IgD-negative memory B cell (primary cell): ENCODE measurements at regions not wholly inside any gene's neighbourhood (a gene's known extent, or its start where the extent isn't known, plus 50 kb on each side); places are given as distances from the start of the nearest gene placed in this dataset.

Source experiments
- H3K27ac Mint-ChIP-seq, 3 donors: one replicate each; pipeline ENCODE4 v1.8.0; 2020 to 2022; ENCODE audit warnings: mild to moderate bottlenecking in 3 of 3, mixed read lengths in 3 of 3, moderate library complexity in 1 of 3
- H3K27me3 Mint-ChIP-seq: one replicate; pipeline ENCODE4 v1.8.0; 2021; ENCODE audit warnings: mixed read lengths
- H3K36me3 Mint-ChIP-seq: one replicate; pipeline ENCODE4 v1.8.0; 2020; ENCODE audit warnings: mild to moderate bottlenecking, mixed read lengths
- H3K4me1 Mint-ChIP-seq, 3 donors: one replicate each; pipeline ENCODE4 v1.8.0; 2020 to 2022; ENCODE audit warnings: mixed read lengths in 3 of 3, mild to moderate bottlenecking in 1 of 3
- H3K4me3 Mint-ChIP-seq, 4 donors: one replicate each; pipeline ENCODE4 v1.8.0; 2020 to 2022; ENCODE audit warnings: mild to moderate bottlenecking in 4 of 4, mixed read lengths in 4 of 4, moderate library complexity in 3 of 4
- H3K9me3 Mint-ChIP-seq, 3 donors: one replicate each; pipeline ENCODE4 v1.8.0; 2020 to 2021; ENCODE audit warnings: mixed read lengths in 3 of 3, mild to moderate bottlenecking in 1 of 3

GRCh38 chr17:55648086-55648485 is 74.6 kb downstream of the TMEM100 start:
- no peak overlapping the region for H3K4me3 Mint-ChIP-seq
- H3K27ac Mint-ChIP-seq: no peak overlapping the region
- no peaks in the 10 kb centered on the region for H3K9me3 Mint-ChIP-seq

GRCh38 chr17:55645361-55645760 is 77.3 kb downstream of the TMEM100 start:
- Mint-ChIP-seq H3K4me3 (no peak overlapping the region), H3K27ac (no peak overlapping the region), H3K9me3 (no peaks in the 10 kb centered on the region), H3K36me3 (peaks cover 2% of the 10 kb centered on the region), H3K27me3 (peaks cover 5% of the 10 kb centered on the region), H3K4me1 (peaks cover 0 to 7% (median 0%) of the 10 kb centered on the region in 3 donors)

More at GRCh38 chr17:55648086-55648485, 74.6 kb downstream of the TMEM100 start:
- Mint-ChIP-seq H3K4me1 (peaks cover 0 to 5% (median 0%) of the 10 kb centered on the region in 3 donors), H3K36me3 (peaks cover 2% of the 10 kb centered on the region), H3K27me3 (peaks cover 5% of the 10 kb centered on the region)

DNA sequence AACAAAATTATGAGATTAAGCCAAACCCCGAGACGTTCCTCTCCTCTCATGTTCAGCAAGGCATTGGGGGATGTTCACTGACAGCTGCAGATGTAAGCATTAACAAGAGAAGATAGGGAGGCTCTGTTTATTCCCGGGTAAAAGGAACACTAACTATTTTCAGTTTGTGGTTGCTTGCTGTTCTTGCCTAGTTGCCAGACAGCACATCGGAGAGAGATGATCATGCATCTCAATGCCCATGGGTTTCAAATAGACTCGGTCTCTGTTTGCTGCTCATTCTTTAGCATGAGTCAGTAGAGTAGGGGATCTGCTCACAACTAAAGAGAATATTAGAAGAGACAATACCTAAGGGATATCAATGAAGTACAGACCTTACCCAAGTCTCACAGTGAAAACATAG is 78.3 kb downstream of the TMEM100 start:
- H3K27me3 Mint-ChIP-seq: peaks cover 3% of the 10 kb centered on the region
- no peak overlapping the region for H3K4me3 Mint-ChIP-seq
- H3K36me3 Mint-ChIP-seq: peaks cover 2% of the 10 kb centered on the region
- no peaks in the 10 kb centered on the region for H3K9me3 Mint-ChIP-seq
- peaks cover 0 to 7% (median 4%) of the 10 kb centered on the region in 3 donors for H3K4me1 Mint-ChIP-seq
- no peak overlapping the region for H3K27ac Mint-ChIP-seq

- Mint-ChIP-seq H3K27me3 (peaks cover 3% of the 10 kb centered on the region), H3K4me3 (no peak overlapping the region), H3K4me1 (peaks cover 0 to 6% (median 4%) of the 10 kb centered on the region in 3 donors), H3K27ac (no peak overlapping the region), H3K9me3 (no peaks in the 10 kb centered on the region), H3K36me3 (peaks cover 1% of the 10 kb centered on the region)
Measured at GRCh38 chr17:55642741-55643140, 79.9 kb downstream of the TMEM100 start.

DNA sequence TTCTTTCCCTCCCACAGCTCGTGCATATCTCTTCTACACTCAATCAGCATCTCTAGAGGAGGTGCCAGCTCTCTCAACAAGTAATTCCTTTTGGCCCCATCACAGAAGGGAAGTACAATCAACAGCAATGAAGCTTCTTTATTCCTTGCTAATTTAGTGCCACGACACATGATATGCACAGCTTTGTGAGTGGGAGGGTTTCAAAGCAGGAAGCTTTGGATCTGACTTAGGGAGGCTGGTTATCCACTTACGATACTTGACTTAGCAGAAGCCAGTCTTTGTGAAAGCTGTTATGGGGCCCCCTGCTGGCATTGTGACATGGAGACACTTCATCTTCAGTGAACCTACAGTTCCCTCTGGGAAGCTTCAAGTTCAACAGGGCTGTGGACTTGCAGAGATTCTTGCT is 81.0 kb downstream of the TMEM100 start:
- H3K36me3 Mint-ChIP-seq: no peaks in the 10 kb centered on the region
- no peak overlapping the region for H3K4me3 Mint-ChIP-seq
- H3K27ac Mint-ChIP-seq: no peak overlapping the region
- no peaks in the 10 kb centered on the region for H3K9me3 Mint-ChIP-seq
- peaks cover 0 to 5% (median 4%) of the 10 kb centered on the region in 3 donors for H3K4me1 Mint-ChIP-seq
- H3K27me3 Mint-ChIP-seq: peaks cover 3% of the 10 kb centered on the region

DNA sequence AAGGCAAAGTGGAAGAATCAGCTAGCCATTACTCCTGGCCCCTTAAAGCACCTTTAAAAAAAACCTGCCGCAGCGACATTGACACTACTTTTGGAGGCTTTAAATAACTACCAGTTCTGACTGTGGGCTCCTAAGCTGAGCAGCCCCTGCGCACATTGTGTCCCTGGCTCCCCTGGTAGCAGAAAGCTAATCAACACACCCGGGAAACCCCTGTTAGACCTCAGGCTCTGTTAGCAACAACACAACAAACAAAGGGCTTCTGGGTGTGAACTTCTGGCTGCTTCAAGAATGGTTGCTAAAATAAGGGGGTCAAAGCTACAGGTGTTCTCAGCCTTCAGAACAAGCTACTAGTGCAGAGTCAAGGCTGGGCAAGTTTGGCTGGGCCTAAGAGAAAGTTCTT is 83.6 kb downstream of the TMEM100 start:
- H3K4me1 Mint-ChIP-seq: peaks cover 0 to 5% (median 4%) of the 10 kb centered on the region in 3 donors
- H3K36me3 Mint-ChIP-seq: no peaks in the 10 kb centered on the region
- H3K4me3 Mint-ChIP-seq: no peak overlapping the region
- H3K9me3 Mint-ChIP-seq: no peaks in the 10 kb centered on the region
- H3K27me3 Mint-ChIP-seq: peaks cover 2% of the 10 kb centered on the region
- no peak overlapping the region for H3K27ac Mint-ChIP-seq

DNA sequence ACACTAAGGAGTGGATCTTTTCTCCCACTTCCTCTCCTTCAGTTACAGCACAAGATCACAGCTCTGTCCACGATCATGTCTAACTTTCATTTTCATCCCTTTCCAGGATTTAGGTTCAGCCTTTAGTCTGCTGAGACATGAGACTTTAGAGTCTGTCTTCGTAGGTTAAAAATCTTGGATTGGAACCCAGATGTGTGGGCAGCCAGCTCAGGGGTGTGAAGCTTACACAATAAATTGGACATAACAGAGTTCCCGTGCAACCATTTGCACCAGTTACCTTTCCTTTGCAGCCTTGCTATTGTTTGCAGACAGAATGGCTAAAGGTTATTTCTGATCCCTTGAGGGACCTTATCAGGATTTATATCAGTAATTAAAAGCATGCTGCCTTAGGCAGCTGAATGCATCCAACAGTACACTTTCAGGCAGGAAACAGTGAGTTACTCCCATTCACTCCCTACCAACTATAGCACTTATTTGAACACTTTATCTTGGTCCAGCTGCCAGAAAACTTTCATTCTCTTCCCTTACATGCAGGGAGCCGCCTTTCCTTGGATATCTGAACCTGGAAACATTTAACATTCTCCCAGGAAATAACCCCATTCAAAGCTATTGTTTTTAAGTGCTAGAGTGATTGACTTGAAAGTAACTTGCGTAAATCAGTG is 87.3 kb downstream of the TMEM100 start:
- Mint-ChIP-seq H3K9me3 (no peaks in the 10 kb centered on the region), H3K36me3 (peaks cover 3% of the 10 kb centered on the region), H3K27ac (no peak overlapping the region), H3K4me3 (no peak overlapping the region), H3K27me3 (peaks cover 3% of the 10 kb centered on the region), H3K4me1 (peaks cover 0 to 4% (median 0%) of the 10 kb centered on the region in 3 donors)

DNA sequence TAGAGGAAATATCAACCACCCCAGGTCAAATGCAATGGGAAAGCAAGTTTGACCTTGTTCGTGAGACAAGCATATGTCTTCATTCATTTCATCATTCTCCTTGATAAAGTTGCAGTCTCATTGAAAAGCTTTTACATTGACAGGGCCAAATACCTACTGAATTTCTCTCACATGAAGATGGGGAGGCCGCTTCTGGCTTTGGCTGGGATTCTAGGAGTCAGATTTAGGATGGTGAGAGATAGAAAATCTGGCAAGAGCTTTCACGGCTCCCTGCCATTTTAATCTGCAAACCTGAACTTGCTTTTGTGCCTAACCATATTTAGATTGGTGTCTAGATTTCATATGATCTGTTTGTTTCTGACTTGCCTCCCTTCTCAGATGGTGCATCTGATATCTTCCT is 88.0 kb downstream of the TMEM100 start:
- Mint-ChIP-seq H3K27ac (no peak overlapping the region), H3K36me3 (peaks cover 3% of the 10 kb centered on the region), H3K9me3 (no peaks in the 10 kb centered on the region), H3K4me3 (no peak overlapping the region), H3K27me3 (peaks cover 6% of the 10 kb centered on the region), H3K4me1 (peaks cover 0 to under 1% (median 0%) of the 10 kb centered on the region in 3 donors)

GRCh38 chr17:55632893-55633292 is 89.8 kb downstream of the TMEM100 start:
- H3K4me3 Mint-ChIP-seq: no peak overlapping the region
- H3K27me3 Mint-ChIP-seq: peaks cover 6% of the 10 kb centered on the region
- H3K9me3 Mint-ChIP-seq: no peaks in the 10 kb centered on the region
- no peak overlapping the region for H3K27ac Mint-ChIP-seq
- H3K4me1 Mint-ChIP-seq: no peaks in the 10 kb centered on the region
- peaks cover 3% of the 10 kb centered on the region for H3K36me3 Mint-ChIP-seq

DNA sequence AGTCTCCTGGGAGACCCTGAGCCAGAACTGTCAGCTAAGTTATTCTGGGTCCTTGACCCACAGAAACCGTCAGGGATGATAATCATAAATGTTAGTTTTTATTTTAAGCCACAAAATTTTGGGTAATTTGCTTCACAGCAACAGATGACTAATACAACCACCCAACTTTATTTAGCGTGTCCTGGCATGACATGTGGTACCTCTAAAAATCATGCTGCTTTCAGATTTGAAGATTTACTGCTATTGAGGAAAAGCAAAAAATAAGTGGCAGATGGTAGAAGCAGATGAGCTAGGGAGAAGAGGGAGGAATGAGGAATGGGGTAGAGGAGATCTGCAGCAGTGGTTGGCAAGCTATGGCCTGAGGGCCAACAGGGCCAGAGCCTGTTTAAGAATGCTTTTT is 90.4 kb downstream of the TMEM100 start:
- Mint-ChIP-seq H3K4me1 (no peaks in the 10 kb centered on the region), H3K27me3 (peaks cover 6% of the 10 kb centered on the region), H3K4me3 (no peak overlapping the region), H3K27ac (no peak overlapping the region), H3K36me3 (peaks cover 3% of the 10 kb centered on the region), H3K9me3 (no peaks in the 10 kb centered on the region)

- Mint-ChIP-seq H3K36me3 (peaks cover 3% of the 10 kb centered on the region), H3K27ac (no peak overlapping the region), H3K27me3 (peaks cover 5% of the 10 kb centered on the region), H3K9me3 (peaks cover 0 to 2% (median 0%) of the 10 kb centered on the region in 3 donors), H3K4me3 (no peak overlapping the region), H3K4me1 (peaks cover 0 to 3% (median 2%) of the 10 kb centered on the region in 3 donors)
Measured at GRCh38 chr17:55629995-55630394, 92.7 kb downstream of the TMEM100 start.

DNA sequence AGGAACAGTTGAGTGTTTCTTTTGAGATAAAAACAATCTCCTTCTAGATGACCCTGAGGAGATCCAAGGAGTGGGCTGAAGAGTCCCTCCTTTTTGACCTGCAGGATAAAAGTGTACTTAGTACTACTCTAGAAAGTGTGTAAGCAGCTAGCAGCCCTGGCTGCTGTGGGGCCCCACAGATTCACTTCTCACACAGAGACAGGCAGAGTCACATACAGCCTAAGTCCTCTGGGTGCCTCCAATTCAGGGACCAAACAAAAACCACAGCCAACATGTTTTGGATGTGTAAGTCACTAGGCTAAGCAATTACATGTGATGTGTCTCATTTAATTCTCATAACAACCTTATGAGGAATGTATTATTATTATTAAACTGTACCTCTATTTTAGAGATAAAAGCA is 97.1 kb downstream of the TMEM100 start:
- Mint-ChIP-seq H3K9me3 (peaks cover 0 to 2% (median 0%) of the 10 kb centered on the region in 3 donors), H3K4me3 (no peak overlapping the region), H3K36me3 (no peaks in the 10 kb centered on the region), H3K4me1 (peaks cover 0 to 3% (median 2%) of the 10 kb centered on the region in 3 donors), H3K27ac (no peak overlapping the region), H3K27me3 (peaks cover 6% of the 10 kb centered on the region)

DNA sequence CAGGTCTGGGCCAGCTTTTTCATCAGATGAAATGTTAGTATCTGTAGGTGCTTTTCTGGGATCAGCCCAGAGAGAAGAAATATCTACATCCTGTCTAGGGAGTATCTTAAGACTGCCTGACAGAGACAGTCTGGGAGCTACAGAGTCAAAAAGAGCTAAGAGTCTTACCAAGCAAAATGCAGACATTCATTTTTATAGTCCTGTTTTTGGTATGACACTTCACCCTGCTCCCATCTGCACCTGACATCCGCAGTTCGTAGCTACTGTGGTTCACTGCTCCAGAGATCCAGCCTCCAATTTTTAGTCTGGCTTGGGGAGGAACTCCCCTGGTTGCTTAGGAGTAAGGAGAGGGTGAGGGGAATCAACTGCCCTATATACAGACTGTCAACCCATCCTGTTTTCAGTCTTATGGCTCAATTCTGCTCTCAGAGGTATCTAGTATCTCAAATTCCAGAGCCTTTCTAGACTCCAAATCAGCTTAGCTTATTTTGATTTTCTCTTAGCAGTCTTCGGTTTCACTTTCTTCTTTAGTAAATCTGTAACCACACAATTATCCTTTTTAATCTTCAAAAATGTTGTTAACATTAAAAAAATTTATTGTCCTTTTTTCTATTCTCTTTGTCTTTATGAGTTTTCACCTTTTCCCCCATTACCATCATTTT is 97.8 kb downstream of the TMEM100 start:
- no peaks in the 10 kb centered on the region for H3K36me3 Mint-ChIP-seq
- H3K27me3 Mint-ChIP-seq: peaks cover 5% of the 10 kb centered on the region
- peaks cover 0 to 3% (median 2%) of the 10 kb centered on the region in 3 donors for H3K4me1 Mint-ChIP-seq
- H3K9me3 Mint-ChIP-seq: peaks cover 0 to 2% (median 0%) of the 10 kb centered on the region in 3 donors
- H3K27ac Mint-ChIP-seq: no peak overlapping the region
- H3K4me3 Mint-ChIP-seq: no peak overlapping the region

DNA sequence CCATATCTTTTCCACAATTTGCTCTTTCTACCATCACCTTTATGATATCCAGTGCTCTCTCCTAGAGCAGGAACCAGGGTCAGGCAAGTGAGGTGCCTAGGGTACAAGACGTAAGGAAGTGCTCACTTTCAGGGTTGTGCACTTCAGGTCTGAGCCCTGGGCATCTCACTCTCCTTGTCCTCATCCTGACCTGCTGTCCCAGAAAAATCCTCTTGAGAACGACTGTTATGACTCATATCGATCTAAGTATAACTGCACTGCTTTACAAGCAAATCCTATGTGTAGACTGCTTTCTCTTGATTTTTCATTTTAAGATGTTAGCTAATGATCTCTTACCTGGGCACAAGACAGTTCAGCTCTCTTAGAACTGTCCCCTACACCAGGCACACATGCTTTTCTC is 100.1 kb downstream of the TMEM100 start:
- no peak overlapping the region for H3K27ac Mint-ChIP-seq
- H3K36me3 Mint-ChIP-seq: no peaks in the 10 kb centered on the region
- H3K27me3 Mint-ChIP-seq: peaks cover 12% of the 10 kb centered on the region
- peaks cover 0 to 2% (median 0%) of the 10 kb centered on the region in 3 donors for H3K9me3 Mint-ChIP-seq
- H3K4me1 Mint-ChIP-seq: peaks cover 0 to 3% (median 2%) of the 10 kb centered on the region in 3 donors
- no peak overlapping the region for H3K4me3 Mint-ChIP-seq

DNA sequence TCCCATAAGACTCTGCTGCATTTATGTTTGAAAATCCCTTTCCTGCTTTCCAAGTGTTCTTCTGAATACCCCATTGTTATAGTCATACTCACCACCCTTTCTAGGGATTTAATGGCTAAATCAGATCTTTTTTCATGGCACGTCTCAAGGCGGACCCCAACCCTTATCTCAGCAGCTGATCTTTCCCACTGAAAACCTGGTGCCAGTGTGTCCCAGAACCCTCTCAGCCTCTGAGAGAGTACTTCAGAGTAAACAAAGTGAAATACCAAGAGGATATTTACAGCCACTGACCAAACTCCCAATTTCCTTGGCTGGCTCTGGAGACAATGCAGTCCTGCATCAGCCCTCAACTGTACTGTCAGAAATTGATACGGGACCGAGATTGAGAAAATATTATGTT is 101.7 kb downstream of the TMEM100 start:
- Mint-ChIP-seq H3K4me3 (no peak overlapping the region), H3K36me3 (no peaks in the 10 kb centered on the region), H3K27ac (no peak overlapping the region), H3K9me3 (peaks cover 0 to under 1% (median 0%) of the 10 kb centered on the region in 3 donors), H3K27me3 (peaks cover 12% of the 10 kb centered on the region), H3K4me1 (peaks cover 0 to 3% (median 2%) of the 10 kb centered on the region in 3 donors)

- Mint-ChIP-seq H3K4me3 (no peak overlapping the region), H3K27me3 (peaks cover 12% of the 10 kb centered on the region), H3K4me1 (no peaks in the 10 kb centered on the region), H3K36me3 (no peaks in the 10 kb centered on the region), H3K9me3 (no peaks in the 10 kb centered on the region), H3K27ac (no peak overlapping the region)
Measured at GRCh38 chr17:55620023-55620422, 102.6 kb downstream of the TMEM100 start.
